HG03175 (cell line): ENCODE measurements at regions not wholly inside any gene's neighbourhood (a gene's known extent, or its start where the extent isn't known, plus 50 kb on each side); places are given as distances from the start of the nearest gene placed in this dataset.

ENCODE experiments used
- ATAC-seq: cut with Tn5 transposase; IDR thresholded peaks from one replicate; pipeline ENCODE4 v1.9.1; 2021; ENCODE audit warnings: mild to moderate bottlenecking, moderate library complexity; ENCODE audit not compliant: unreplicated experiment

DNA sequence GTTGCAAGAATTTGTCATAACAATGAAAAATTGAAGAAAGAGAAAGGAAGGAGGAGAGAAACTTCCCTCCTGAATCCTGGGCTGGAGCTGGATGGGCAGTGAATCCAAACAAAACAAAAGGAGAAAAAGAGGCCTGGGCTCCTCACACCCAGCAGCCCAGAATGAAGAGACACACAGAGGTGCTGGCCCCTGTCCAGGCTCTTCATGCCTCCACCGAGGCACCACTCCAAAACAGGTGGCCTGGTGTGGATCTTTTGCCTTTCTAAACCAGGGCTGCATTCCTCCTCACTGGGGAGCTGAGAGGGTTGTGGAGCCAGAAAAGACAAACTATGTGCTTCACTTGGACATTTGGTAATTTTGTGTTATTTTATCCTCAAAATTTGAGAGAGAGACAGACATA is 76.0 kb downstream of the FAM124B start:
- no peak for ATAC-seq

DNA sequence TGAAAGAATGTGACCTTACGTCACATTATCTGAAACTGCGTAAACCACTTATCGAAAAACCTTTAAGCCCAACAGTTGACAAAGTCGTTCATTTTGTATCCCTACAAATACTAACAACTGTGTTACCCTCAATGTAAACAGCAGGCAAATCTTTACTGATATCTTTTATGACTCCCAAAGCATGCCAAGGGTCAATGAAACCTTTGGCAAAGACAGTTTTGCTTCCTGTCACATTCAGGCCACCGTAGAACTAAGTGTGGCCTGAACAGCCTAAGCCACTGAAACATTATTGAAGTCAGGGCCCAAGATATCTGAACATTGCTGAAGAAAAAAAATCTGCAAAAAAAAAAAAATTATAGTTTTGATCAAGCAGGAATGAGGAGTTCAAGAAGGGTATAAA is 77.3 kb downstream of the FAM124B start:
- ATAC-seq: no peak

DNA sequence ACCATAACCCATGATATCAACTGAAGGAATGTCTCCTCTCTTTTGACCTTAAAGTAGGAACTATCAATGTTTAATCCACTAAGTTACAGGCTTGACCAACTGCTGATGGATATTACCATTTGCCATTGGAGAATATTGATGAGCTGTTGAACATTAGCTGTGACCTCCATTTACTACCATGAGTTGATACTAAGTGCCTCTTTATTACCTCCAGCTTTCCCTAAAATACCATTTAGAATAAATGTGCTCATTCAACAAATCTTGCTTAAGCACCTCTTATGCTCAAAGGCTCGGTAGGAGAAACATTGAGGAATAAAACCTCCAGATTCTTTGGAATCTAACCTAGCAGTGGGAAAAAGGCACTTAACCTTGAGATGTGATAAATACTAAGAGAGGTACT is 81.2 kb downstream of the FAM124B start:
- ATAC-seq: no peak

DNA sequence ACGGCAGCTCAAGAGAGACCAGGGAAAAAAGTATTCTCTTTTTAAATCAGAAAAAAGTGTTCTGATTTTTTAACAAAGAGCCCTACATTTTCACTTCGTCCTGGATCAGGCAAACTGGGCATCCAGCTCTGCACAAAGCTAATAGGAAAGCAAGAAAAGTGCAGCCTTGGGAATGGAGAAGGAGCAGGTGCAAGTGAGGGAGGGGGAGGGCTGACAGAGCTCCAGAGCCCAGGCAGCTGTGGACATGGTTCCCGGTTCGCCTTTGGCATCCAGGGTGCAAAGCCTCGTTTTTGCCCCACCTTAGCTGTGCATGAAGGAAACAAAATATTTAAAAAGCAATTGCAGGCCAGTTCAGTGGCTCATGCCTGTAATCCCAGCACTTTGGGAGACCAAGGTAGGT is 82.2 kb downstream of the FAM124B start:
- no peak for ATAC-seq

GRCh38 chr2:224312741-224313140 is 89.2 kb downstream of the FAM124B start:
- ATAC-seq: no peak

DNA sequence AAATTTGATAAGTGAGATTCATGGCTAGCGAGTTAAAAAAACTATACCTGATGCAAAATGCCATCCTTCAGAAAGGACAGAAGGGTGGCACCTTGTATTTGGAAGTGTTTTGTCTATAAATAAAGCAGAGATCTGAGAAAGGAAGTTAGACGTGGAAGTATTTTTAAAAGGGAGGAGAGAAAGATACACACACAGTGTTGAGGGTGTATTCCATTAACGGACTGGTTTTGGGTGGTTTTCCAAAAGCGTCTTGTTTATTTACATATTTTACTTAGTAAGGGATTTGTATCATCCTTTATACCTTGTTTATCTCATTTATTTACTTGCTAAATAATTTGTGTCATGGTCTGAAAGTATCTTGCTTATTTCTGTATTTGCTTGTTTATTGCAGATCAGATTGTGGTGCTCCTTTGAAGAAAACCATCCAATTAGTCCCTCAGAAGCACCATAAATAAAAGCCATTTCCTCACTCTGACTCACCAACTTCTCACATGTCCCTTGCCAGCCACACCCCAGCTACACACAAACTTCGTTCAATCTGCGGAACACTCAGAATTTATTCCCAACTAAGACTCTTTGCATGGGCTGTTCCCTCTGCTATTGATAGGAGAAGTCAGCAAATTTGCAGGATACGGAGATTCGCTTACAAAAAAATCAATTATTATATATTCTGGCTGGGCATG is 90.8 kb downstream of the FAM124B start:
- ATAC-seq: no peak

GRCh38 chr2:224309176-224309575 is 92.7 kb downstream of the FAM124B start:
- ATAC-seq: no peak

GRCh38 chr2:224308272-224308911 is 93.5 kb downstream of the FAM124B start:
- ATAC-seq: peak; percentile 95

DNA sequence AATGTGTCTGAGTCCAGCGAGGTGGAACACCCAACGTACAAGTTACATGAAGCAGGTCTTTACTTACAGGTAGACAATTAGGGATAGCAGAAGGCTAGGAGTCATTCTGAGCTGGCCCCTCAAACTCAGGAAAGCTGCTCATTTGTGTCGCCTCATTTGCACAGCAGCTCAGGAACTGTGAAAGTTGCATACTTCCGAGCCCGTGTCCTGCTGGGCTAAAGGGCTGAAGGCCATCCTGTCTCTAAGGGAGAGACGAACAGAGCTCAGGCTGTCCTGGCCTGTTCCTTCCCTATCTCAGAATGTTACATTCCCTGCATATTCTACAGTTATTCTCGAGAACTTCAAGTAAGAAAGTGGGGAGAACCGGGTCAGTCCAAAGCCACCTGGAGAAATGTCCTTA is 99.0 kb downstream of the FAM124B start:
- no peak for ATAC-seq

- ATAC-seq: no peak
These were observed 107.9 kb downstream of the FAM124B start for GRCh38 chr2:224293976-224294375.

GRCh38 chr2:224287531-224287930 is 114.4 kb downstream of the FAM124B start:
- ATAC-seq: no peak

GRCh38 chr2:224286923-224287322 is 115.0 kb downstream of the FAM124B start:
- no peak for ATAC-seq

DNA sequence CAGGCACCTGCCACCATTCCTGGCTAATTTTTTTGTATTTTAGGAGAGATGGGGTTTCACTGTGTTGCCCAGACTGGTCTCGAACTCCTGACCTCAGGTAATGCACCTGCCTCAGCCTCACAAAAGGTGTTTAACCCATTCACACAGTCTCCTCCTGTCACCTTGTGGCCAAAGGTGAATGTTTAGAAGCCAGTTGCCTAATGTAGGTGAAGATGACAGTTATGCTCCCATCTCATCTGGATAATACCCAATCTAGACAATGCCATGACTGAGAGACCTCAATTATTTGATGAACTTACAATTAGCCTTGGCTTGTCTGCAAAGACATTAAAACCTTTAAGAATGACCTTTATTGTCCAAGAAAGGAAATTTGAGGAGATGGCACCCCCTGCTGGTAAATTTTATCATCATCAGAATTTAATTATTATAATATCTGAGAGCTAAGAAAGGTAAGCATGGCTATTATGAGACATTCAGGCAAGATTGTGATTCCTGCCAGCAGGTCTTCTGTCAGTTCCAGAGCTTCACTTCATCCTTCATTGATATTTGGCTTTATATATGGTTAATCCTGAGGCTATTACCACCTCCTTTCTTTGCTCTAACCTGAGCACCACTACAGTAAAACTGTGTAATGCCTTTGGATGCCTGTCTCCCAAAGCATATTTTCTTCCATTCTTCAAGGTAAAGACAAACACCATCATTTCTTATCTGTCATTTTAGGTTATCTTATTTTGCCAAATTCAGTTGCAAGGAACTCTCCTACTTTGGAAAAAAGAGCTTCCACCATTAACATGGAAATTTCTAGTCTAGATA is 117.6 kb downstream of the FAM124B start:
- peak; percentile 49 for ATAC-seq

DNA sequence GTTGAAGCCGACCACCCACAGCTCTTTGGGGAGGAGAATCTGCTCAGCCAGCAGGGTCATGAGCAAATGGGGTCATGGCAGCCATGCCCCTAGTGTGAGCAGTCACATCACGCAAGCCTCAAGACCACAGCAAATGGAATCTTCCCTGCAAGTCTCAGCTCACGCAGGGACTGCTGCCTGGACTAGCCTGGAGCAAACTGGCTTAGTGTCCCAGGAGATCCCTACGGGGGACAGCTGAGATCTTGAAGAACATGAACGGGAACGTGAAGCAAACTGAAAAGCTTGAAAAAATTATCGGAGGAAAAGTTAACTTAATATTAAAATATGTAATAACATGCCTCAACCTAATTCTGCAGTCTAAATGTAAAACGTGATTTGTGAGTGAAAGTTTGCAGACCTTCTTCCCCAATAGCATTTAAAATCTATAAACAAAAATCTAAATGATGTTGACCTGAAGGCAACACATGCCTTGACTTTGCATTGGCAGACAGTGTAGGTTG is 118.4 kb downstream of the FAM124B start:
- no peak for ATAC-seq

DNA sequence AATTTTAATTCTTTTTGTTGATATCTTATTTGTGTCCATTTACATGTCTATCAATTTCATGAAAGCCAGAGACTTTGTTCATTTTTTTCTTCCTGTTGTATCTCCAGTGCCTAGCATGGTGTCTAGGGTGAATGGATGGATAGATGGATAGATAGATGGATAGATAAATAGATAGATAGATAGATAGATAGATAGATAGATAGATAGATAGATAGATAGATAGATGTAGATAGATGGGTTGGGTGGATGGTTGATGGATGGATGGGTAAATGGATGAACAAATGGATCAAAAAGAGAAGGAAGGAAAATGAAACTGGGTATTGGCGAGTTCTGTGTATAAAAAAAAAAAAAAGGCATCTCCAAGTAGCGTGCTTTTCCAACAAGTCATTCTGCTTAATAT is 120.5 kb downstream of the FAM124B start:
- no peak for ATAC-seq

- ATAC-seq: no peak
These were observed 123.4 kb downstream of the FAM124B start for GRCh38 chr2:224278531-224278930.

- ATAC-seq: no peak
These were observed 125.7 kb downstream of the FAM124B start for GRCh38 chr2:224276251-224276650.

GRCh38 chr2:224272237-224272910 is 129.5 kb downstream of the FAM124B start:
- ATAC-seq: no peak

DNA sequence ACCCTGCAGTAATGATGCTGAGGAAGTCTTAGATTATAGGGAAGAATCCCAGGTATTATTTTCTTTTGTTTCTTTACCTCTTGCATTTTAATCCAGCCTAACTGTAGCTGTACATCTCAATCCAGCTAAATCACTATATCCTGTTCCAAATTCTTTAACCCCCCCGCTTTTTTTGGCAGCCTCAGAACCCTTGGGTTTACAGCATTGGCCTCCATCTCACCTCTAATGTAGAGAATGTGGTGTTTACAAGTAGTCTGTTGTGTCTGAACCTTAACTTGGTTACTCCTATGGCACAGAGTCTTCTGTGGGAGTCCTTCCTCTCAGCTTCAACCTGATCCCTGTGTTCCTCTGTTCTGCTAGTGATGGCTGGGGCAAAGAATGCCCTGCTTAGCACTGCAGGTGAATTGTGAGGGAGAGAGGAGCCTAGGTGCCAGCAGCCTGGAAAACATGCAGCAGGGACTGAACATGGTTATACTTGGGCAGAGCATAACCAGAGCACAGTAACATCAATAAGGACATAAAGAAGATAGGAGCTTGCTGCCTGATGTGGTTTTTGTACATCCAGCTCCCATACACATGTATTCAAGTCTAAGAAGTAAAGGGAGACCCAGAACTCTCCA is 130.2 kb downstream of the FAM124B start:
- no peak for ATAC-seq

GRCh38 chr2:224268441-224268840 is 133.5 kb downstream of the FAM124B start:
- ATAC-seq: no peak

DNA sequence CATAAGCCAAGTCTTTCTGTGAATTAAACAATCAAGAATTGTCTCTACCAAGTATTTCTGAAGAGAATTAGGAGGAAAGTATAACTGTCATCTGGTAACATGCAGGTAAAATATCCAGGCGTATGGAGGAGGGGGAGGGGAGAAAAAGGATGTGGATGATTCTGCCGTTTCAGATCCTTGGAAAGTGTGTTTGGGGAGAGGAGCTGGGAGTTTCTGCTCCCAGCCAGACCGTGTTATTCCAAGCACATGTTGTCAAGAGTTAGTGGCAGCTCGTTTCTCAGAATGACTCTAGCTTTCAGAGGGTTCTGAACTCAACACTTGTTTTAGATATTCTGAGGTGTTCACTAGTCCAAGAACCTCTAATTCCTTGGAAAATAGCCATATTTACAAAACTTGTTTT is 137.6 kb downstream of the FAM124B start:
- no peak for ATAC-seq
